ENCODE measurements at regions not wholly inside any gene's neighbourhood (a gene's known extent, or its start where the extent isn't known, plus 50 kb on each side); places are given as distances from the start of the nearest gene placed in this dataset.

DNA sequence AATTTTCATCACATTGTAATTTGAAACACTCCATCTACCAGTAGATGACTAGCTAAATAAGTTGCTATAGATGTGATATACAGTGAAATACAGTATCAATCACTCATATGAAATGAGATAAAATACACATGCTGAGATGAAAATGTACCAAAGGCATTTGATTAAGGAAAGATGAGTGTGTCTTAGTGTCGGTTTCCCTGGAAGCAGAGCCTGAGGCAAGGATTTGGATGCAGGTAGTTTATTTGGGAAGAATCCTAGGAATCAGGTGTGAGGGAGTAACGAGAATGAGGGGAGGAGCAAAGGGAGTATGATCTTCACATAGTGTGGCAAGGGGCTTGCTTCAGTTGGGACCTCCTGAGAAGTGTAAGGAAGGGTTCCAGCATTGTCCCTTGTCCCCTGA, 188.2 kb upstream of the CTBP2 start:
- Histone ChIP-seq H3K4me3 (ENCODE audit: extremely low read depth, insufficient read depth, low read length, poor library complexity, severe bottlenecking) (no peak overlapping the region), H3K4me1 (ENCODE audit: control insufficient read depth, insufficient read depth, low read length, poor library complexity, severe bottlenecking) (no peaks in the 10 kb centered on the region), H3K36me3 (ENCODE audit: control insufficient read depth, insufficient read depth, low read length) (no peaks in the 10 kb centered on the region), H3K9me3 (ENCODE audit: control insufficient read depth, low read length) (no peaks in the 10 kb centered on the region), H3K27ac (ENCODE audit: low read depth, low read length, severe bottlenecking) (no peak overlapping the region)
- whole genome bisulfite sequencing, 2 experiments (ENCODE audit: insufficient coverage in 2 of 2): 69 to 85% methylated on average over 2 of the region's 2 CpGs

GRCh38 chr10:125344573-125345171, 184.3 kb upstream of the CTBP2 start:
- H3K27ac ChIP-seq (ENCODE audit: low read depth, low read length, severe bottlenecking): no peak overlapping the region
- H3K36me3 ChIP-seq (ENCODE audit: control insufficient read depth, insufficient read depth, low read length): no peaks in the 10 kb centered on the region
- 85% methylated on average over 12 to 14 of the region's 19 CpGs for WGBS, 2 experiments (ENCODE audit: insufficient coverage in 2 of 2)
- no peaks in the 10 kb centered on the region for H3K9me3 ChIP-seq (ENCODE audit: control insufficient read depth, low read length)
- no peak overlapping the region for H3K4me3 ChIP-seq (ENCODE audit: extremely low read depth, insufficient read depth, low read length, poor library complexity, severe bottlenecking)
- H3K4me1 ChIP-seq (ENCODE audit: control insufficient read depth, insufficient read depth, low read length, poor library complexity, severe bottlenecking): no peaks in the 10 kb centered on the region

GRCh38 chr10:125343983-125344382, 183.6 kb upstream of the CTBP2 start:
- H3K27ac ChIP-seq (ENCODE audit: low read depth, low read length, severe bottlenecking): no peak overlapping the region
- H3K9me3 ChIP-seq (ENCODE audit: control insufficient read depth, low read length): no peaks in the 10 kb centered on the region
- H3K4me1 ChIP-seq (ENCODE audit: control insufficient read depth, insufficient read depth, low read length, poor library complexity, severe bottlenecking): no peaks in the 10 kb centered on the region
- H3K4me3 ChIP-seq (ENCODE audit: extremely low read depth, insufficient read depth, low read length, poor library complexity, severe bottlenecking): no peak overlapping the region
- WGBS, 2 experiments (ENCODE audit: insufficient coverage in 2 of 2): no CpG with 5 or more reads among the region's 3 CpGs
- H3K36me3 ChIP-seq (ENCODE audit: control insufficient read depth, insufficient read depth, low read length): no peaks in the 10 kb centered on the region

DNA sequence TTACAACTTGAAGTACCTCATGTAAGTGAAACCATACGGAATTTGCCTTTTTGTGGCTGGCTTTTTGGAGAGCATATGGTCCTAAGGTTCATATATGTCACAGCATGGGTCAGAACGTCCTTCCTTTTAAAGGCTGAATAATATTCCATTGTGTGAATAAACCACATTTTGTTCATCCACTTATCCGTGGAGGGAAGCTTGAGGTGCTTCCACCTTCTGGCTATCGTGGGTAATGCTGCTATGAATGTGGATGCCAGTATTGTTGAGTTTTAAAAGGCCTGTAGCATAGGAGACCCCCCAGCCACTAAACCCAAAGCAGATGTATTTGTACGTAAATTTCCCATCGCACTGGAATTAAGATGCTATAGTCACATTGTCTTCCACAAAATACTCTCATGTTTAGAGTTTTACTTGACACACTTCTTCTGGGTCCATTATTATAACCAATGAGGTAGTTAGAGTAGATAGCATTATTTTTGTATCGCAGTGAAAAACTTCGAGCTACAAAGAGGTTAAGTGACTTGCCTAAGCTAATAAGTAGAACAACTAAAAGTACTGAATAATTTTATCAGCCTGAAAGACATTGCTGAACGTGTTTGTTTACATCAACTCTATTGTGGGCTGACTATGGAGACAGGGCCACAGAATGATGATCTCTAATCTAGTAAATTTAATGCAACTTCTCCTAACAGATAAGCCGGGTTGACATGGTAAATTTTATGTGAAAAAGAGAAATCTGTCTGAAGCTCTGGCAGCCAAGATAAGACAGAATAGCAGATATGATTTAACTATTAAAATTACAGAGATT, 183.0 kb upstream of the CTBP2 start:
- WGBS, 2 experiments (ENCODE audit: insufficient coverage in 2 of 2): 67% methylated on average over 4 of the region's 10 CpGs; no CpG with 5 or more reads in 1 of the 2 experiments
- H3K27ac ChIP-seq (ENCODE audit: low read depth, low read length, severe bottlenecking): no peak overlapping the region

GRCh38 chr10:125341611-125342010, 181.2 kb upstream of the CTBP2 start:
- Histone ChIP-seq H3K4me1 (ENCODE audit: control insufficient read depth, insufficient read depth, low read length, poor library complexity, severe bottlenecking) (no peaks in the 10 kb centered on the region), H3K9me3 (ENCODE audit: control insufficient read depth, low read length) (no peaks in the 10 kb centered on the region)
- 100% methylated on average over 2 to 3 of the region's 5 CpGs for WGBS, 2 experiments (ENCODE audit: insufficient coverage in 2 of 2)

More for the DNA sequence above, 183.0 kb upstream of the CTBP2 start:
- Histone ChIP-seq H3K36me3 (ENCODE audit: control insufficient read depth, insufficient read depth, low read length) (no peaks in the 10 kb centered on the region), H3K4me3 (ENCODE audit: extremely low read depth, insufficient read depth, low read length, poor library complexity, severe bottlenecking) (no peak overlapping the region), H3K4me1 (ENCODE audit: control insufficient read depth, insufficient read depth, low read length, poor library complexity, severe bottlenecking) (no peaks in the 10 kb centered on the region), H3K9me3 (ENCODE audit: control insufficient read depth, low read length) (no peaks in the 10 kb centered on the region)

GRCh38 chr10:125340903-125341302, 180.5 kb upstream of the CTBP2 start:
- Histone ChIP-seq H3K4me1 (ENCODE audit: control insufficient read depth, insufficient read depth, low read length, poor library complexity, severe bottlenecking) (no peaks in the 10 kb centered on the region), H3K9me3 (ENCODE audit: control insufficient read depth, low read length) (no peaks in the 10 kb centered on the region), H3K4me3 (ENCODE audit: extremely low read depth, insufficient read depth, low read length, poor library complexity, severe bottlenecking) (no peak overlapping the region), H3K36me3 (ENCODE audit: control insufficient read depth, insufficient read depth, low read length) (no peaks in the 10 kb centered on the region), H3K27ac (ENCODE audit: low read depth, low read length, severe bottlenecking) (no peak overlapping the region)
- 80 to 100% methylated on average over 1 of the region's 4 CpGs for whole genome bisulfite sequencing, 2 experiments (ENCODE audit: insufficient coverage in 2 of 2)

More at GRCh38 chr10:125341611-125342010, 181.2 kb upstream of the CTBP2 start:
- Histone ChIP-seq H3K27ac (ENCODE audit: low read depth, low read length, severe bottlenecking) (no peak overlapping the region), H3K4me3 (ENCODE audit: extremely low read depth, insufficient read depth, low read length, poor library complexity, severe bottlenecking) (no peak overlapping the region), H3K36me3 (ENCODE audit: control insufficient read depth, insufficient read depth, low read length) (no peaks in the 10 kb centered on the region)

DNA sequence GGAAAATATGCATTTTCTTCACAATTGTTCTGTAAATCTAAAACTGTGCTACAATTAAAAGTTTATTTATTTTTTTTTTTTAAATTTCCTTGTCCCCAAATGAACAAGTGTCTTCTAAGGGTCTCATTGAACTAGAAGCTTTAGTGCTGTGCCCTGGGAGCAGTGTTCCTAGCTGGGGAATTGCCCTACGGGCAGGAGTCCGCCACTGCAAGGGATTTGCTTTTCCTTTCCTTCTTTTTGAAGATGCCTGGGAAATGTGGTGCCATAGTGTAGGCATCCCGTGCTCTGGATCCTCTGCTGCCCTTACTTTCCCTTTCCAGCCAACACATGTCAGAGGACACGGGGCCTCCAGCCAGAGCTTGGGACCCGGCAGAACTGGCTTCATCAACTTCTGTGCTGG, 177.1 kb upstream of the CTBP2 start:
- no peak overlapping the region for H3K4me3 ChIP-seq (ENCODE audit: extremely low read depth, insufficient read depth, low read length, poor library complexity, severe bottlenecking)
- no peaks in the 10 kb centered on the region for H3K9me3 ChIP-seq (ENCODE audit: control insufficient read depth, low read length)
- 53 to 61% methylated on average over 3 to 5 of the region's 5 CpGs for WGBS, 2 experiments (ENCODE audit: insufficient coverage in 2 of 2)
- H3K36me3 ChIP-seq (ENCODE audit: control insufficient read depth, insufficient read depth, low read length): no peaks in the 10 kb centered on the region
- no peak overlapping the region for H3K27ac ChIP-seq (ENCODE audit: low read depth, low read length, severe bottlenecking)
- H3K4me1 ChIP-seq (ENCODE audit: control insufficient read depth, insufficient read depth, low read length, poor library complexity, severe bottlenecking): no peaks in the 10 kb centered on the region

GRCh38 chr10:125334545-125334944, 174.2 kb upstream of the CTBP2 start:
- WGBS, 2 experiments (ENCODE audit: insufficient coverage in 2 of 2): 100% methylated on average over 1 of the region's 2 CpGs; no CpG with 5 or more reads in 1 of the 2 experiments
- H3K27ac ChIP-seq (ENCODE audit: low read depth, low read length, severe bottlenecking): no peak overlapping the region
- no peaks in the 10 kb centered on the region for H3K36me3 ChIP-seq (ENCODE audit: control insufficient read depth, insufficient read depth, low read length)
- no peaks in the 10 kb centered on the region for H3K9me3 ChIP-seq (ENCODE audit: control insufficient read depth, low read length)
- no peak overlapping the region for H3K4me3 ChIP-seq (ENCODE audit: extremely low read depth, insufficient read depth, low read length, poor library complexity, severe bottlenecking)
- H3K4me1 ChIP-seq (ENCODE audit: control insufficient read depth, insufficient read depth, low read length, poor library complexity, severe bottlenecking): no peaks in the 10 kb centered on the region

- Histone ChIP-seq H3K27ac (ENCODE audit: low read depth, low read length, severe bottlenecking) (no peak overlapping the region), H3K4me1 (ENCODE audit: control insufficient read depth, insufficient read depth, low read length, poor library complexity, severe bottlenecking) (no peaks in the 10 kb centered on the region), H3K36me3 (ENCODE audit: control insufficient read depth, insufficient read depth, low read length) (no peaks in the 10 kb centered on the region), H3K9me3 (ENCODE audit: control insufficient read depth, low read length) (no peaks in the 10 kb centered on the region), H3K4me3 (ENCODE audit: extremely low read depth, insufficient read depth, low read length, poor library complexity, severe bottlenecking) (no peak overlapping the region)
- WGBS, 2 experiments (ENCODE audit: insufficient coverage in 2 of 2): 100% methylated on average over 1 of the region's 1 CpG
Measured at GRCh38 chr10:125333769-125334168, 173.4 kb upstream of the CTBP2 start.

DNA sequence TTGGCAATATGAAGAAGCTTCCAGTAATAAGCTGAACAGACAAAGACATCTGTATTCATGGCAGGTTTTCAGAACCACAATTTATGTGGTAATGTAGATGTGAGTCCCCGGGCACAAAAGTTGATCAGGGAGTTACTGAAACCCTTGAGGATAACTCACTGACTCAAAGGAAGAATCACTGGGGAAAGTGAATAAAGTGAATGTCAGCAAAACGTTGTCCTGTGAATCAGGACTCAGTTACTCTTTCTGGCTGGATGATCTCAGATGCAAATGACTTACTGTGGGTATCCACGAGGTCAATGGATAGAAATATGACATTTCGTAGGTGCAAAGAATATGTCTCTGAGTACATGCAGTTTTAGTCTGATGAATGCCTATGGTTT, 172.8 kb upstream of the CTBP2 start:
- H3K9me3 ChIP-seq (ENCODE audit: control insufficient read depth, low read length): no peaks in the 10 kb centered on the region
- 74 to 79% methylated on average over 3 to 4 of the region's 4 CpGs for WGBS, 2 experiments (ENCODE audit: insufficient coverage in 2 of 2)
- no peaks in the 10 kb centered on the region for H3K36me3 ChIP-seq (ENCODE audit: control insufficient read depth, insufficient read depth, low read length)
- H3K4me1 ChIP-seq (ENCODE audit: control insufficient read depth, insufficient read depth, low read length, poor library complexity, severe bottlenecking): no peaks in the 10 kb centered on the region
- no peak overlapping the region for H3K4me3 ChIP-seq (ENCODE audit: extremely low read depth, insufficient read depth, low read length, poor library complexity, severe bottlenecking)
- no peak overlapping the region for H3K27ac ChIP-seq (ENCODE audit: low read depth, low read length, severe bottlenecking)

Data from mesodermal cell (in vitro differentiated cells).